GM21447 (cell line): ENCODE measurements at regions not wholly inside any gene's neighbourhood (a gene's known extent, or its start where the extent isn't known, plus 50 kb on each side); places are given as distances from the start of the nearest gene placed in this dataset.

Source experiments
- ATAC-seq: cut with Tn5 transposase; IDR thresholded peaks from one replicate; pipeline ENCODE4 v1.9.1; 2021; ENCODE audit not compliant: unreplicated experiment

DNA sequence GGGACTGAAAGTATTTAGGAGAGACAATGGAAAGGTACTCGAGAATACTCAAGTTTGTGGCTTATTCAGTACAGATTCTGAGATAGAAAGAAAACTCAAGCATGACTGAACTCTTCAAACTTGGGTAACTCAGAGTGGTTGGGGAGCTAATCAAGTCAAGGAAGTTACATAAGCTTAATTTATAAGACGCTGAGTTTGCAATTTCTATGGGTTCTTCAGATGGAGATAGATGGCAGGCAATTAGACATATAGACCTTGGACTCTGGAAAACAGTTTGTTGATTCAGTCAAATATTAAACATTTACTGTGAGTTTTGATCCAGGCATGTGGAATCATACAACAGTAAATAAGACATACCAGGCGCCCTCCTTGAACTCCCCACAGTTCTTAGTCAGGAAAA lies 1749.9 kb upstream of the TENM3 start:
- no peak for ATAC-seq

DNA sequence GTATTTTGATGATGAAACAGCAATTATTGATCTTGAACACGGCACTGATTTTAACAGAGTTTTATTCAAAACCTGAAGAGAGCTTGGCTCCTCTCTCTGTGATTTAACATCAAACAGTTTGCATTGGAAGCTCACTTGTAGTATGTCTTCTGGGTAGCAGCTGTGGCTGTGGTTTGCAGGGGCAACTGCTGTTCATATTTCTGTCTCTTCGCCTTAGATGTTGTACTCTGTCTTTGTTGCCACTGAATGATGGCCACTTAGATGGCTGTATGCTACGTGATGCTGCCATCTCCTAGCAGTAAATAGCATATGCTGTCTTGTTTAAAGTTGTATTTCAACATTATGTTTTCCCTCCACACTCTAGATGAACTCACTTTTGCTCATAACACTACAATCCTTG lies 1743.0 kb upstream of the TENM3 start:
- no peak for ATAC-seq

DNA sequence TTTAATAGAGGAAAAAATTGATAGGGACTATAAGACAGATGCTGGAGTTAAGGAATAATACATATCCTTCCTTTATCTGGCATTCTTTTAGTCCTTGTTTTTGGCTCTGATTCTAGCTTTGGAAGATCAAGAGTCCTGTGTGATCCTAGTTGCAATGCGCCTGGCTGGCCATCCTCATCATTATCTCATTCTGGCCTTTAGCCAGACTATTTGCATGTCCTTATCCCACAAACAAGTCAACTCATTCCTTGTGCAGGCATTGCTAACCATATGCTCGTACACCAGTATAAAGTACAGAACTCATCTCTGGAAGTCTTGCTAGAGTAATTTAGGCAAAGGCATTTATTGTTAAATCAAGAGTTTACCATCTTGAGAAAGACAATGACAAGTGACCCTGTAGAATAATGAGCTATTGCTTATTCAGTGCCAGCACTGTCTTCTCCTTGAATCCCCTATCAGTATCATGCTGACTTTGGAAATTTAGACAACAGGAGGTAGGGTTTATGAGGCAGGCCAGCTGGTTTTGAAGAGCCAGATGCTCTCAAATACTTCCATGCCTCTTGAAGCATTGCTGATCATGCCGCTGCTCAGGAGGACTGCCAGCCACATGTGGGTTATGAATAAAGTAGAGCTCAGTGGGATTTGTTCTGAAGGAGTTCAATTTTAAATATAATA lies 1730.3 kb upstream of the TENM3 start:
- no peak for ATAC-seq

DNA sequence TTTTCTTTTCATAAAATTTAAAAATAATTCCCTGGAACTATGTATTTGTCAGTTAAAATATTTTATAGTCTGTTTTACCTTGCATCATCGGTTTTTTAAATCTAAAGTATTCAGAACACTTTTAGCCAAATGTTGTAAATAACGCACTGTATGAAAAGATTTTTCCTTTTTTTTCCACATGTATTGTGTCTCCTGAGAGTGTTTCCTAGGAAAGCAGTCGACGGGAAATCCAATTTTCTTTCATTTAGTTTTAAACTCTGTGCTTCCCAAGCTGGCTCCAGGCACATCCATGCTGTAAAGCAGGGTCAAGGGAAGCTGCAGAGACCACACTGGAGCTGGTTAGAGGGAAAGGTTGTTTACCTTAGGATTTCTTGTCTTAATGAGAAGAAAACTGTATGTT lies 1724.3 kb upstream of the TENM3 start:
- ATAC-seq, result no peak

DNA sequence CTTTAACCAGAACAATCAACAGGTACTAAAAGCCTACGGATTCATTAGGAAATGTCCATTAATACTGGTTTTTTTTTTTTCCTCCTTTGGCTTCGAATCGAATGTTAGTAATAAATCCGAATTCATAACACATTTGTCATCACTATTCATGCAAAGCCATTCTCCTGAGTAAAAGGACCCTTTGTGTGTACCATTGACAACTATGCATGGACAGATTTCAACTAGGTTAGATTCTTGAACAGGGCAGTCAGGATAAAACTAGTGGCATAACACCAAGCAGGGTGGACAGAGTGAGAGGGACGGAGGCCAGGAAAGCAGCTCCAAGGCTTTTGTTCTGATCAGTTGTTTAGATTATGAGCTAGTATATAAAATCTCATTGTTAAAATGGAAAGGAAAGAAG lies 1722.0 kb upstream of the TENM3 start:
- ATAC-seq, result no peak

DNA sequence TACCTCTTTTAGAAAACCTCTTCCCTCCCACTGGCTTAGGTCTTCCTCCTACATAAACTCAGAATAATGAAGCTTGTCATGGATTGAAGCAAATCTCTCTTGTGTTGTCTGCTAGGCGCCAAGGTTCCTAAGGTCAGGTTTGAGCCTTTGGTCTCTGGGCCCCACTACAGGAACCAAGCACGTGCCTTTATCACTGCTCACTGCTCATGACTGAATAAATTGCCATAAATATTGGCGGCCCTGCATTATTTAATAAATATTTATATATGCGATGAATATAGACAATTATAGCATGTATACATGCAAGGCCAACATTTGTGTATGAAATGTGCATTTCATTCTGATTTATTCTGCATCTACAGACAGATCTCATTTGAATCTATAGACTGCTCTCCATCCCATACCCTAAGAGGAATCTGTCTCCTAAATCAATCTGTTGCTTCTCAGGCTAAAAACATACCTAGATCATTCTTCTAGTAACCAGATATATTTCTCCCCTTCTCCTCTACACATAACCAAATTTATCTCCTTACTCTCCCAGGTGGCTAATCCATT lies 1717.6 kb upstream of the TENM3 start:
- no peak for ATAC-seq

DNA sequence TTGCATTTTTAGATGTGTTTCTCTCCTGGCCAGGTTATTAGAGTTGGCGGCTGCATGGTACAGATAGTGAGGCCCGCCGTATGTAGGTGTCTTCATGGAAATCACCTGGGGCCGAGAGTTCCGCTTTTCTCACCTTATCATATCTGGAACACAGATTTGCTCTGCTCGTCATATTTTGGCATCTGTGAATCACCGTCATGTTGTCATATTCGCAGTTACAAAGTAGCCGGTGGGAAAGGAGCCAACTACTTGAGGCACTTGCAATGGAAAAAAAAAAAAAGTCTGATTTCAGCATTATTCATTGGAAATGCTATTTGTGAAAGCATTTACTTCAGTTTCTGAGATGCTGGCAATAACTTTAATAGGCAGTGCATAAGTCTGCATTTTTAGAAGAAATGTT lies 1715.2 kb upstream of the TENM3 start:
- no peak for ATAC-seq

DNA sequence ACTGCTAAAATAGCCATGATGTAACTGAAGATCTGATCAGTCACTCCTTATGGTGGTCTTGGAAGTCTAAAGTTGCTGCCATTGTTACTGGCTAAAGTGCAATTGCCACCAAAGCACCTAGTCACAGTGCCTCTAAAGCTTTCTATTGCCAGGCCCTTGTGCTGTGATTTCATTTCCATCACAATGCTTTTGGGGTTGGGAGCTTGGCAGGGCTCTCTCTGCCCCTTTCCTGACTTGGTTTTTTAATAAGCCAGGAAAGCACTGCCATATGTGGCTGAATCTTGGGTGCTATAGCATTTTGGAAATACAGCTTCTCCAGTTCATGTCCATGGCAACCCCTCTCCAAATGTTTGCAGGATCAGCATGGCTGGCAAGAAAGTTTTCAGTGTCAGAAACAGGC lies 1712.4 kb upstream of the TENM3 start:
- ATAC-seq, result no peak

DNA sequence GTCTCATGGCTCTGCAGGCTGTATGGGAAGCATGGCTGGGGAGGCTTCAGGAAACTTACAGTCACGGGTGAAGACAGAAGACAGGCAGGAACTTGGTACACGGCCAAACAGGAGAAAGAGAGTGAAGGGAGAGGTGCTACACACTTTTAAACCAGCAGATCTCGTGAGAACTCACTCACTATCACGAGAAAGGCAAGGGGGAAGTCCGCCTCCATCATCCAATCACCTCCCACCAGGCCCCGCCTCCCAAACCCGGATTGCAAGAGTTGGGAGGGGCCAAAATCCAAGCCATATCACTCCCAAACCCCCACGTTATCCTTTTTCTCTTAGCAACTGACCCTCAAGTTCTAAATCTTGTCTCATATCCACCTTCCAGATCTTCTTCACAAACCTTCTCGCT lies 1710.5 kb upstream of the TENM3 start:
- ATAC-seq, result no peak

DNA sequence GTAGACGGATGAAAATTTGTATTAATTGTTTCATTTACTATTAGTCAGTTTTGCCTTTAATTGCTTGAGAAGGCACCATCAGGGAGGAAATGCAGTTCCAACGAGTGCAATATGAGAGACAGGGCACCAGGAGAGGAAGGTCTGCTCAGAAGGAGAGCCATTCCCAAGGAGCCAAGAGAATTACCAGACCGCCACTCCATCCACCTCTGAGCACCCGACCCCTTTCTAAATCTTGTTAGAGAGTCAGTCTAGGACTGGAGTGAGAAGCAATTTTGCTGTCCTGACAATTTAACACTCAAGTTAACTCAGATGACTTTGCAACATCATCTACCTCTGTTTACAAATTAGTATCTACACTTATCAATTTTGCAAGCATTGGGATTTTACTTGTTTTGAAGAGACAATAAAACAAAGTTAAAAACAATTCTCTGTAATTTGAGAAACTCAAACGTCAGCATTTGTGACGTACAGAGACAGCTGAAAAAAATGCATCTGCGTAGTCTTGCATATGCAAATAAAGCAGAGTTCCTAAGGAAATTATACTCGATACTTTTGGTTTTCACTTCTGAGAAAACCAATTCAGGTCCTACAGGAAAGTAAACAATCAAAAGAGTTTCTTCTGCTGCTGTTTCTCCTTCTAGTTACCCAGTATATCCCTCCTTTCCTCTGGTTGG lies 1704.7 kb upstream of the TENM3 start:
- ATAC-seq, result no peak

DNA sequence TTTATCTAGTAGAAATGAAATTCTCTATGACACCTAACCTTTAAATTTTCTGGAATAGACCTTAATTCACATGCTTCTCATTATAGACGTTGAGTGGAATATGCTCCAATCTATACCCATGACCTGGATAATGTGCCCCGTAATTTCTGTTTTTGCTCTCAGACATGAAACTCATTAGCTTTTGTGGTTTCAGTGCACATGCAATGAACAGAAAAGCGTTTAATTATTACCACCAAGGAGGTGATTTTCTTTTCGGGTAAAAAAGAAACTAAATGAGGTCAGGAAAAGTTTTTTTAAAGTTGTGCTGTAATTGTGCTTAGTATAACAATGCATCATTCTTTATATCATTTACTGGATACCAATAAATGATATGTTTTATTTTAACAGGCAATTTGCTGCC lies 1703.9 kb upstream of the TENM3 start:
- no peak for ATAC-seq

DNA sequence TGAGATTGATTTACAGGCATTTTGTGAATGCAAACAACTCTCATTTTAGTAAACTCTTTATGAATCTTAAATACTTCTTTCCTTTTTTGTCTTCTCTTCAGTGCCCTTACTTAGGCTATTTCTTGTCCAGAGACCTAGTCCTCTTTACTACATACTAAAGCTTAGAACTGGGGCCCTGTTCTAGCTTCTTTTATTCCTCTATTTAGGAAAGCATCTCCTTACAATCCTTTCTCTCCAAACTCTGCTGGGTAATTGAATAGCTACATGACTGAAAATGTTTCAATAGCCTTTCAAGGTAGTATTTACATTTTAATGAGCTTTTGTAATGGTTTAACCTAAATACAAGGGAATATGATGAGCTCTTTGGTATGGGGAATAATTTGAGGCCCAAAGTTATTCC lies 1701.5 kb upstream of the TENM3 start:
- ATAC-seq, result no peak

DNA sequence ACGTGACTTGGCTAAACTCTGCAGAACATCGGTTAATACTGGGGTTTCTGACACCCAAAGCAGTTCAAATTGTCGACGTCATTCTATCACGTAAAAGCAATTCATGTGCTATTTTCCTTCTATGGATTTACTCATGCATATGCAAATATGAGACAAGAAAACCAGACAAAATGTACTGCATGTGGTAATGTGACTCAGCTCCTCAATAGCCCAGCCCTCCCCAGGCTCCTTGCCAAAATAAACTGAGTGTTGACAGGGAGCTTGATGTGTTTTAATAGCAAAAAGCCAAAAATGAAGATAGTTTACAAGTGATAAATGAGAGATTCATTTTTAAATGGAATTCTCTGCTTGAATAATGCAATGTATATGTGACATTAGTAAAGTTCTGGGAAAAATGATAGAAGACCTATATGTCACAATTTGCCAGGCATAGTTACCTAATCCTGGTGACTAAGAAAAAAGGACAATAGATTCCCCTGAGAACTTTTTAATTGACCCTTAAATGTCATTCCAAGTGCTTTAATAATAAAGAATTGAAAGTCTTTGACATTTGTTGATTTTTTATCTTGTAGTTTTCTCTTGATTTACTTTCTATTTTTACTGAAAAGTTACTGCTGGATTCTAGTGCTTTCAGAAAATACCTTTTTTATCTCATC lies 1700.6 kb upstream of the TENM3 start:
- no peak for ATAC-seq

DNA sequence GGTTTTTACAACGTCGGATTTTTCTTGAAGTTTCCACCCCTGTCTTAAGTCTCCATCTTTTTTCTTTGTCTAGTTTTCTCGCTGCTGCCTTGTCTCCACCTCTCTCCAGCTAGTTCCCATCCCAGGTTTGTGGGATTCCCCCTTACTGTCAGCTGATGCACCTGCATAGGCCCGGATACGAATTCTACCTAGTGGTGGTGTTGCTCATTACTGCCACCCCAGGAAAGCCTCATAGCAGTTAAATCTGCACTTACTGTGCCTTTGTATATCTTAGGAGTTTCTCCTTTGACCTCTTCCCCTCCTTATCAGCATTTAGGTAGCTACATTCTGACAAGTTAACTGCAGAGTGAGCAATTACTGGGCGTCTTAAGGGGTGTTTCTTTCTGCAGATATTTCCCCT lies 1693.1 kb upstream of the TENM3 start:
- no peak for ATAC-seq

DNA sequence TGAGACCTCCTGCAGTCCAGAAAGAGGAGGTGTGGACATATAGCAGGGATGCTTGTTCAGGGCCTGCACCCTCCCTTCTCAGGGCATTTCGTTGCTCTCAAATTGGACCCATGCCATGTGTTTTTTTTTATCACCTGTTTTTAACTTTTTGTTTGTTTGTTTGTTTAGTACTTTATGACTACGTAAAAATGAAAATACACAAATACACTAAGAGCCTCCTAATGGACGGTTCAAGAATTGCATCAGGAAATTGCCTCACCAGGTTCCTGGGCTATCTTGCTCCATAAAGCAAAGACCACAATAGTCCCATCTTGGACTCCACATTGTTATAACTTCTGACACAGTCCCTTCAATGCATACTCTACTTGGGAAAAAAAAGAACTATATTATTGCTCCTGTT lies 1685.9 kb upstream of the TENM3 start:
- no peak for ATAC-seq

DNA sequence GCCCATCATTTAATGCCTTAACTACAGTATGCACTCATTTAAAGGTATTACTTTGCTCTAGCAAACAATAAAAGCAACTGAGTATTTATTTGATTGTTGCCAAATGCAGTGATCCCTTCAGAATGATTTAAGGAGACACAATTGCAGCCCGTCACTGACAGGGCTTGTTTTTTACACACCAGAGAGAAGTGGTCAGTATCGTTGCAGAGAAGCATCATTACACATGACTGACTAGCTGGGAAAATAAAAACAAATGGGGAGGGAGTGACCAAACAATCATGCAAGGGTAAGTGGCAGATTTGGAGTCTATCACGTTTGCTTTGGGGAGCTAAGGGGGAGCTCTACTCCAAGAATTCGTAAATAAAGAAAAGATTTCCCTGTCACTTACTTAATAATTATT lies 1685.3 kb upstream of the TENM3 start:
- no peak for ATAC-seq

DNA sequence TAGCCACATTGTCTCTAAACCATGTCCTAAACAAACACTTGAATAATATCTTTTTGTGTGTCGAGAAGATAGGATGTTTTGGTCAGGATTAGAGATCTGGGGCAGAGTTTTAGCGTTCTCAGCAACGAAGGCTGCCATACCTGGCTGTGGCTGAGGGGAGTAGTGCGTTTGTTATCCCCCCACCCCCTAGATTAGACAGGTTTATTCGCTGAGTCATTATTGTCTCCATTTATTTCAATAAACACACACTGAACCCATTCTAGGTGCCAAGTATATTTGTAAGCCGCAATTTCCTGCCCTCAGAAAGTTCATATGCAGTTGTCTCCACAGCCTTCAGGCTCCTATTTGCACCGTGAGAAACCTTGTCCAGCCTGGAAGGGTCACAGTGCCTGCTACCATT lies 1684.8 kb upstream of the TENM3 start:
- no peak for ATAC-seq

DNA sequence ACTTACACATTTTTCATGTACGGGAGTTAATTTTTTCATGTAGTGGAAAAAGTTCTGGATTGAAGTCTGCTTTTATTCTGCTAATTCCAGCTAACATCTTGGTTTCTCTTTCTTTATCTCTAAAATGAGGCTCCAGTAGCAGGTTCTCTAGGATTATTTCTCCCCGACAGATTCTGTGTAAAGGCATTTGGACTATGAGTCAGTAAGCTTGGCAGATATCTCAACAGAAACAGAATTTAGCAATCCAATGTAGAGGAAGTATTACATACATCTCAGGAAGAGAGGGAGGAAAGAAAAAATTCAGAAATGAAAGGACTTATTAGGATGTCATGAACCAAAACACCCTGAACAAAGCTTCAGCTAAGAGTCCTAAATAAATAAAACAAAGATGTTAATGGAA lies 1682.3 kb upstream of the TENM3 start:
- ATAC-seq, result no peak

DNA sequence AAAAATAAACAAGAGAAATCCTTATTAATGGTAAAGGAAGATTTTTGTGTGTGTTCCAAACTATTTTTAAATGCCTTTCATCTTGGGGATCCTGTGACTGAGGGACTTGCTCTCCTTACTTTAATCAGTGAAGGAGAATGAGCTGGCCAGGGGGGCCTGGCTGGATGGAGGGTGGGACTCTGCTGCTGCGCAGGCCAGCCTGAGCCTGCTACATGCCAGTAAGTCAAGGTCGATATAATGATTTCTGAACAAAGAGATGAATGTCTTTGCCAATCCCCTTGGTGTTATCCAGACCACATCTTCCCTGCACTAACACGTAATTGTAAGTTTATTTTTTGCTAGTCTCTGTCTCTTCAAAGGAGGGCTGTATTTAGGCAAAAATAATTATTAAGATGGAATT lies 1679.2 kb upstream of the TENM3 start:
- ATAC-seq, result no peak

DNA sequence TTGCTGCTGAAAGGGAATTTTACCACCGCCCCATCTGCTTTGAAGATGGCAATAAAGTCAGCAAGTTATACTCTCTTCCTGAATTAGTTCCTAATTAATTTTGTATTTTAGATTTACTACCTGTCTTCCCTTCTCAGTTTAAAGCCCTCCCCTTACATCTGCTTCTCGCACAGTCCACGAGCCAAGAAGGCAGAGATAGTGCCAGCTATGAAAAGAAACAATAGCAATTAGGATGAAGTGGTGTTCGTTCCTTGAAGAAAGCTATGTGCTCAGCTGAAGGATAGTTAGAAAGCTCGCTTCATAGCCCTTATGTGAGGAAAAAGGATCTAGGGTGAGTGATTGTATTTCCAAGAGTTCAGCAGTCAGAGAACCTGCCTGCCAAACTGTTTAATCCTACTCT lies 1678.8 kb upstream of the TENM3 start:
- no peak for ATAC-seq

DNA sequence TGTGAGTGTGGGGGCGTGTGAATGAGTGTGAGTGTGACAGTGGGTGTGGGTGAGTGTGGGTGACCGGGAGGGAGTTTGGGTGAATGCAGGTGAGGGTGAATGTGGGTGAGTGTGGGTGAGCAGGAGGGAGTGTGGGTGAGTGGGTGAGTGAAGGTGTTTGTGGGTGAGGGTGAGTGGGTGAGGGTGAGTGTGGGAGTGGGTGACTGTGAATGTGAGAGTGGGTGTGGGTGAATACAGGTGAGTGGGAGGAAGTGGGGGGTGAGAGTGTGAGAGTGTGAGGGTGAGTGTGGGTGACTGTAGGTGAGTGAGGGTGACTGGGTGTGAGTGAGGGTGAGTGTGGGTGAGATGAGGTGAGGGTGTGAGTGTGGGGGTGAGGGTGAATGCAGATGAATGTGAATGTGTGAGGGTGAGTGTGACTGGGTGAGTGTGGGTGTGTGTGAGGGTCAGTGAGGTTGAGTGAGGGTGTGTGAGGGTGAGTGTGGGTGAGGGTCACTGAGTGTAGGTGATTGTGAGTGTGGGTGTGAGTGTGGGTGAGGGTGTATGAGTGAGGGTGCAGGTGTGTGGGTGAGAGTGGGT lies 1677.3 kb upstream of the TENM3 start:
- no peak for ATAC-seq

DNA sequence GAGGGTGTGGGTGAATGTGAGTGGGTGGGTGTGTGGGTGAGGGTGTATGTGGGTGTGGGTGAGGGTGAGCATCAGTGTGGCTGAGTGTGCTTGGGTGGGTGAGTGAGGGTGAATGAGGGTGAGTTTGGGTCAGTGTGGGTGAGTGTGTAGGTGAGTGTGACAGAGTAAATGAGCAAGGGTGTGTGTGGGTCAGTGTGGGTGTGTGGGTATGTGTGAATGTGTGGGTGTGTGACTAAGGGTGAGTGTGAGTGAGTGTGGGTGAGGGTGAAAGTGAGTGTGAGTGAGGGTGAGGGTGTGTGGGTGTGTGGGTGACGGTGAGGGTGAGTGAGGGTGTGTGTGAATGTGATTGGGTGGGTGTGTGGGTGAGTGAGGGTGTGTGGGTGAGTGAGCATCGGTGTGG lies 1676.7 kb upstream of the TENM3 start:
- no peak for ATAC-seq
